ENCODE measurements at regions not wholly inside any gene's neighbourhood (a gene's known extent, or its start where the extent isn't known, plus 50 kb on each side); places are given as distances from the start of the nearest gene placed in this dataset.
A peak's percentile ranks its signal among the peaks of the same experiment; 100 is the strongest.

GRCh38 chr20:7656687-7657467, 283.4 kb downstream of the HAO1 start:
- H3K4me3 ChIP-seq: no peak overlapping the region
- DNase-seq (ENCODE audit: low spot score) (peak; percentile 27), ATAC-seq (peak; percentile 87)
- no peaks in the 10 kb centered on the region for H3K9me2 ChIP-seq (ENCODE audit: insufficient read depth)
- no peak overlapping the region for H3K27ac ChIP-seq (ENCODE audit: low read depth)
- peaks cover 35% of the 10 kb centered on the region for H3K4me1 ChIP-seq (ENCODE audit: insufficient read depth)
- no peaks in the 10 kb centered on the region for H3K79me2 ChIP-seq (replicated peaks; ENCODE audit: insufficient read depth)
- peaks cover 2% of the 10 kb centered on the region for H3K27me3 Mint-ChIP-seq (ENCODE audit: insufficient read depth, low read depth, poor library complexity)
- no peaks in the 10 kb centered on the region for H3K36me3 Mint-ChIP-seq (ENCODE audit: low read depth)
- H3F3A ChIP-seq (replicated peaks; ENCODE audit: low read depth): no peaks in the 10 kb centered on the region
- no peaks in the 10 kb centered on the region for H4K20me1 ChIP-seq (replicated peaks; ENCODE audit: insufficient read depth)
- TF ChIP-seq STAT1 (IDR thresholded peaks at IDR 0.05; ENCODE audit: unreplicated experiment): no peak
- no peak for TF ChIP-seq ZNF114 (CRISPR knock-in tag; IDR thresholded peaks at IDR 0.05)
- no peak for TF ChIP-seq ZNF331 (CRISPR knock-in tag; IDR thresholded peaks at IDR 0.05; ENCODE audit: low read depth)
- no peak for TF ChIP-seq POLR2AphosphoS5 (IDR thresholded peaks at IDR 0.05; ENCODE audit: low read depth)
- TF ChIP-seq NANOG (IDR thresholded peaks at IDR 0.05; ENCODE audit: borderline replicate concordance): peak; percentile 36; the same call in 1 of the 2 replicates
- no peak for TF ChIP-seq CTCF (conservative IDR thresholded peaks at IDR 0.05; ENCODE audit: low read depth in 2 of 2)
- TF ChIP-seq ETS1 (IDR thresholded peaks at IDR 0.05): no peak
- TF ChIP-seq ZNF462 (CRISPR knock-in tag; IDR thresholded peaks at IDR 0.05): no peak; the same call in 1 of the 2 replicates
- H3K4me3 Mint-ChIP-seq: no peak overlapping the region
- no peaks in the 10 kb centered on the region for H3K36me3 ChIP-seq (ENCODE audit: insufficient read depth)
- H3K27me3 ChIP-seq (ENCODE audit: insufficient read depth): no peaks in the 10 kb centered on the region
- H3K27ac Mint-ChIP-seq: peak overlapping the region; percentile 16; the same call in 1 of the 2 replicates
- H2AFZ ChIP-seq: peak overlapping the region; percentile 26; the same call in 1 of the 2 replicates
- H3K4me2 ChIP-seq: no peak overlapping the region
- no peaks in the 10 kb centered on the region for H3K9me3 Mint-ChIP-seq
- peaks cover 42% of the 10 kb centered on the region for H3K4me1 Mint-ChIP-seq

Data from GM23338 (cell line).